KOPT-K1 (cell line): ENCODE measurements at regions not wholly inside any gene's neighbourhood (a gene's known extent, or its start where the extent isn't known, plus 50 kb on each side); places are given as distances from the start of the nearest gene placed in this dataset.

ENCODE experiments used
- H3K27ac ChIP-seq: fragments of 200-600 bp; sonication (generic); 2 replicates; pipeline ENCODE4 v1.5.1; 2016; ENCODE audit warnings: antibody characterized with exemption, mild to moderate bottlenecking, low read depth, low read length; ENCODE audit not compliant: poor library complexity, severe bottlenecking
- H3K36me3 ChIP-seq: fragments of 200-600 bp; sonication (generic); 2 replicates; pipeline ENCODE4 v1.5.1; 2017; ENCODE audit warnings: antibody characterized with exemption, mild to moderate bottlenecking, low read length, moderate library complexity; ENCODE audit not compliant: insufficient read depth
- H3K9me3 ChIP-seq: fragments of 200-600 bp; sonication (generic); 2 replicates; pipeline ENCODE4 v1.5.1; 2017; ENCODE audit warnings: antibody characterized with exemption, low read length, mild to moderate bottlenecking; ENCODE audit not compliant: insufficient read depth, poor library complexity, severe bottlenecking

DNA sequence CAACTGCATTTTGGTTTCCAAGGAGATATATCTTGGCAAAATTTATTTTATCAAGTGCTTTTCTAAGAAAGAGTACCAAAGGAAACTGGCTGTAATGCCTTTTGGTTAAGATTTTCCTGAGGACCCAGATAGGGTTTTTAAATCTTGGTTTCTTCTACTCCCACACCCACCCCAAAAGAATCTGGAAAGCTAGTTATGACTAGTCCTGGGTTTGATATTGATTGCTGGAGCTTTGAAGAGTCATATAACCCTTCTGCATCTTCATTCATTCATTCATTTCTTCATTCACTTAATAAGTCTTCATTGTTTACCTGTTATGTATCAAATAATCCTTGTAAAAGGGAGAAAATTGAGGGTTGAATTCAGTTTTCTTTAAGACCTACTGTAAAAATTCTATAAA, 425.2 kb downstream of the PCNX1 start:
- H3K27ac ChIP-seq, result no peak overlapping the region
- H3K9me3 ChIP-seq, result no peaks in the 10 kb centered on the region
- H3K36me3 ChIP-seq, result no peaks in the 10 kb centered on the region

DNA sequence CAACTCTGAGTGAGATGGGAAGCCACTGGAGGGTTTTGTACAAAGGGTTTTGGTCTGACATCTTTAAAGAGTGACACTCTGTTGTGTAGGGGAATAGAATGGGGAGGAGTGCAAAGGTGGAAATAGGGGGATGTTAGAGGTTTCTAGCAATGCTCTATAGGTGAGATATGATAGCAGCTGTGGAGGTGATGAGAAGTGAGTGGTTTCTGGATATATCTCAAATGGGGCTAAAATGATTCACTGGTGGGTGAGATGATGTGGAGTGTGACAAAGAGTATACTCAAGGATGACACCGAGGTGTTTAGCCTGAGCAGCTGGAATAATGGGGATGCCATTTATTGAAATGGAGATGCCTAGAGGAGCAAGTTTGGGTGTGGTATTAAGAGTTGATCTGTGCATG, 426.4 kb downstream of the PCNX1 start:
- Histone ChIP-seq H3K36me3 (no peaks in the 10 kb centered on the region), H3K27ac (no peak overlapping the region), H3K9me3 (no peaks in the 10 kb centered on the region)

DNA sequence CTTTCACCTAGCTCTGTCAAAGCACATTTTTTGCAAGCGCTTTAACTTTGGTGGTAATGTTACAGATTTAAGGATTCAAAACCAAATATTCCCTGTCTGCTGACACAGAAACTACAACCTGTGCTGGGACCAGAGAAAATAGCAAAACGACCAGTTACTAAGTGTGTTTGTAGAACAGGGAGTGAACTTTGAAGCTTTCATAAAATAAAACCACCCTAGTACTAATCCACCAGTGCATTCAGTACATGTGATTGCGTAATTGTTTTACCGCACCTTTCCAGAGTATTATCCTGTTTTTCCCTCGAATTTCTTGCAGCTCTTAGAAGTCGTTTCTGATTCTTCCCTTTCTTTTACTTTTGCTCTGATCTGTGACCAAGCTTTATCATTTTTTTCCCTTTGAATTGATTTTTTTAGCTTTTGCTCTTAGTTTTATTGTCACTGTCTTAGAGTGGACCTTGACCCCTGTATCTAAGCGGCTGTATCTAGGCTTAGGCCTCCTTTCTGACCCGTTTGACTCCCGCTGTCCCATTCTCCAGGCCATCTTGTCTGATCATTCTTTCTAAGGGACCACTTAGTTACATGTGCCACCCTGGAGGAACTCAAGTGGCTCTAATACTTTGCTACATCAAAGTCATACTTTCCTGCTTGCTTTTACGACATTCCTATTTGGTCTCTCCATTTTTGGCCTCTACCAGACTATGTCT, 429.4 kb downstream of the PCNX1 start:
- Histone ChIP-seq H3K36me3 (no peaks in the 10 kb centered on the region), H3K27ac (no peak overlapping the region), H3K9me3 (no peaks in the 10 kb centered on the region)

DNA sequence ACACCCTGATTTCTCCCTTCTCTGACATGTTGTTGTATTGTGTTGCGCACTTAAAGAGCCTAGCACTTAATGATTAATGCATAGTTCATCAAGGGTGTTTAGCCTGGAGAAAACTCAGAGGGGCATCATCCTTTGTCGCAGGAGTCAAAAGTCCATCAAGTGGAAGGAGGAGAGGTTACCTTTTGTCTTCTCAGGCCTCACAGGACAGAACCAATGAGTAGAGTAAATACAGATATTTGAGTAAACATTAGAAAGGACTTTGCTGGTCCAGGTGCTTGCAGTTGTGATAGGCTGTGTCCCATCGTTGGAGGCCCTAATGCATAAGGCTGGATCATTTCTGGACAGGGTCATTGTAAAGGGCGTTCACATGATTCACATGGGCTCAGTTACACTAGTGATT, 430.9 kb downstream of the PCNX1 start:
- no peaks in the 10 kb centered on the region for H3K9me3 ChIP-seq
- no peaks in the 10 kb centered on the region for H3K36me3 ChIP-seq
- no peak overlapping the region for H3K27ac ChIP-seq

DNA sequence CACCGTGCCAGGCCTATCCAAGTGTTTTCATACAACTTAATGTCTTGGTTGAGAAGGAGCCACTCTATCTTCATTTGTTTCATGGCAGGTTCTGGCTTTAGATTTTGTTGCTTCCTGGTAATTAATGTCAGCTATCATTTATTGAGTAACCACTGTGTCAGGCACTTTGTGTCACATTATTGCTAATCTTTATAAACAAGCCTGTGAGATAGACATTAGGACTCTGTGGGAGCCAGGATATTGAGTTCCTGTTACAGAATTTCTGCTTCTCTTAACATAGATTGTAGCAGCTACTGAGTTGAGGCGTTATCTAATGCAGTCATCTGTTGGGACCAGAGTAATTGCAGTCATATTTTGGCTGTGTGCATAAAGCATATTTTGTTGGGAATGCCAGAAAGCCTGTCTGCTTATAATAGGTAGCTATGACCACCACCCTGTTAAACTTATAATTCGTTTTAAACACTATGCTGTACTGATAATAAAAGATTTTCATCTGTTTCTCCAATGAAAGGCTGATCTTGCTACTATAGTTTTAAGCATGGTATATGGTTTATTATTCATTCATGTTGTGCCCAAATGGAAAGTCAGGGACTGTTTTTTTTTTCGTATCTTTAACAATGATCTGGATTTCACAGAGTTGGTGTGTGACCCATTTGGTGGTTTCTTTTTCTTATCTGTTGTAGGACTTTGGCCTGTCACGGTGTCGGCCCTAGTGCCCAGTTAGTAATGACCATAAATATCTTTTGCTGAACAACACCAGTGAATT, 432.6 kb downstream of the PCNX1 start:
- Histone ChIP-seq H3K36me3 (no peaks in the 10 kb centered on the region), H3K9me3 (no peaks in the 10 kb centered on the region), H3K27ac (no peak overlapping the region)

DNA sequence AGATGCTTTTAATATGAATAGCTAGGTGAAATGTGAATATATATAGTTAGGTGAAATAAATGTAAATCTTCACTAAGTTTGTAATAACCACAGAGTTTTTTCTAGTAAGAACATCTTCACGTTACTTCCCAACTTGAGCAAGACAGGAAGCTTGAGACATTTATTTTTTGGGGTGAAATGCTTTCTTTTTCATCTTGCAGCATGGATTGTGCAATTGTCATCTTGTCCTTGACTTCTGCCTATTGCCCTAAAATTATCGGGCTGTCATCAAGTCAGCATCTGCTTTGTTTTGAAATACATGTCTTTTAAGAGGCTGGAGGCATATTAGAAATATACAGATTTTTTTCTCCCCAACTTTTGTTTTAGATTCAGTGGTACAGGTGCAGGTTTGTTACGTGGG, 433.9 kb downstream of the PCNX1 start:
- Histone ChIP-seq H3K9me3 (no peaks in the 10 kb centered on the region), H3K27ac (no peak overlapping the region)

DNA sequence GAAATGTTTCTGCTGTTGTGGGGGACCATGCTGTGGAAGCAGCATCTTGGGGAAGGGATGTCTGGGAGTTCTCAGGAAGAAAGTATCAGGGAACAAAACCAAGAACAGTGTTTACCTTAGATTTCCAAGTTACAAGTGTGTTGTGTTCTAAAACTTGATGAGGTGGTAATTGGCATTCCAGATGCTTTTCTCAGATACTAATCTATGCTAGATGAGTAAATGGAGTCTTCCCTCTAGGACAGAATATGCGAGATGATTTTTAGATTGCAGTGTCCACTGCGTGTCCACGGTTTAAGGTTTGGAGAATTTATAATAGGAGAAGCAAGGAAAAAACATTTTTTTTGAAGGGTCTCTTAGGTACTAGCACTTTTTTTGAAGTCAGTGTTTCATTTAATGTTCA, 436.5 kb downstream of the PCNX1 start:
- no peaks in the 10 kb centered on the region for H3K9me3 ChIP-seq
- no peaks in the 10 kb centered on the region for H3K36me3 ChIP-seq
- no peak overlapping the region for H3K27ac ChIP-seq

More for the DNA sequence above, 433.9 kb downstream of the PCNX1 start:
- no peaks in the 10 kb centered on the region for H3K36me3 ChIP-seq

DNA sequence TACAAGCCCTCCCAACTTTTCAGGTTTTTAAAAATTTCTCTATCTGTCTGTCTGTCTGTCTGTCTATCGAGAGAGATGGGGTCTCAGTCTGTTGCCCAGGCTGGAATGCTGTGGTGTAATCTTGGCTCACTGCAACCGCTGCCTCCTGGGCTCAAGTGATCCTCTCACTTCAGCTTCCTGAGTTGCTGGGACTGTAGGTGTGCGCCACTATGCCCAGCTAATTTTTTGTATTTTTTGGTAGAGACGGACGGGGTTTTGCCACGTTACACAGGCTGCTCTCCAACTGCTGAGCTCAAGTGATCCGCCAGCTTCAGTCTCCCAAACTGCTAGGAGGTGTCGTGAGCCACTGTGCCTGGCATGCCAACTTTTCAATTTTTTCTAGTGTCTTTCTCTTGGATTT, 437.2 kb downstream of the PCNX1 start:
- Histone ChIP-seq H3K36me3 (no peaks in the 10 kb centered on the region), H3K9me3 (no peaks in the 10 kb centered on the region), H3K27ac (no peak overlapping the region)

DNA sequence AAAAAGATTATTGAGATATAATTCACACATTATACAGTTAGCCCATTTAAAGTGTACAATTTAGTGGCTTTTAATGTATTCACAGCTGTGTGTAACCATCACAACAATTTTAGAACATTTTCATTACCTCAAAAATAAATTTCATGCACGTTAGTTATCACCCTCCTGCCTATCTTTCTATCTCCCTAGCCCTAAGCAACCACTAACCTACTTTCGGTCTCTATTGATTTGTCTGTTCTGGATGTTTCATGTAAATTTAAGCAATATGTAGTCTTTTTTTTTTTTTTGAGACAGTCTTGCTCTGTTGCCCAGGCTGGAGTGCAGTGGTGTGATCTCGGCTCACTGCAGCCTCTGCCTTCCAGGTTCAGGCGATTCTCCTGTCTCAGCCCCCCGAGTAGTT, 439.4 kb downstream of the PCNX1 start:
- Histone ChIP-seq H3K9me3 (no peaks in the 10 kb centered on the region), H3K27ac (no peak overlapping the region), H3K36me3 (no peaks in the 10 kb centered on the region)

DNA sequence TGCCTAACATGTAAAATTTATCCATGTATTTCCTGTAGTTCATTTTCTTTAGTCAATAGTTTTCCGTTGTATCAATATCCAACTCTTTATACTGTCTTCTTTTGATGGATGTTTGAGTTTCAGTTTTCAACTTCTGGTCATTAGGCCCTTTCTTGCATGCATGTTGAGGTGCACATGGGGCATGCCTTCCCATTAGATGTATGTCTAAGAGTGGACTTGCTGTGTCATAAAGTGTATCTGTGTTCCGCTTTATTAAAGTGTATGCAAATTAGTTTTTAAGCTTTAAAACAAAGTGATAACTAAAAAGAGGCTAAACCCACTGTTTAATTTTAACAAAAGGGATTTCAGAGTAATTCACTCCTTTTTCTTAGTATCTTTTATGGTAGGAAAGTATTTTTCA, 441.1 kb downstream of the PCNX1 start:
- H3K9me3 ChIP-seq, result no peaks in the 10 kb centered on the region
- no peaks in the 10 kb centered on the region for H3K36me3 ChIP-seq
- no peak overlapping the region for H3K27ac ChIP-seq

DNA sequence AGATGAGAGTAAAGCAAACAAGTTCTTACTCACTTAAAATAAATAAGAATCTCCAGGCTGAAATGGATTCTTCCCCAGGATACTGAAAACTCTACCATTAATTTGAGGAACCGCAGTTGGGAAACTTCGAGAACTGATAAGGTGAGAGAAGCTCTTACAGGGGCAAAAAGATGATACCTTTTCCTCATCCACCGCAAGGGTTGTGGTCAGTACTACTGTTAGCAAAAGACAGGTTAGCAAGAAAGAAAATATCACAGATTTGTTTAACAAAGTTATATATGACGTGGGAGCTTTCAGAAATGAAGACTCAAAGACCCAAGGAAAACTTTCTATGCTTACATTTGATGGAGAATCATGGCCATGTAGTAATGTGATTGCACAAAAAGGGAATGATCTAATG, 441.6 kb downstream of the PCNX1 start:
- Histone ChIP-seq H3K9me3 (no peaks in the 10 kb centered on the region), H3K36me3 (no peaks in the 10 kb centered on the region), H3K27ac (no peak overlapping the region)

DNA sequence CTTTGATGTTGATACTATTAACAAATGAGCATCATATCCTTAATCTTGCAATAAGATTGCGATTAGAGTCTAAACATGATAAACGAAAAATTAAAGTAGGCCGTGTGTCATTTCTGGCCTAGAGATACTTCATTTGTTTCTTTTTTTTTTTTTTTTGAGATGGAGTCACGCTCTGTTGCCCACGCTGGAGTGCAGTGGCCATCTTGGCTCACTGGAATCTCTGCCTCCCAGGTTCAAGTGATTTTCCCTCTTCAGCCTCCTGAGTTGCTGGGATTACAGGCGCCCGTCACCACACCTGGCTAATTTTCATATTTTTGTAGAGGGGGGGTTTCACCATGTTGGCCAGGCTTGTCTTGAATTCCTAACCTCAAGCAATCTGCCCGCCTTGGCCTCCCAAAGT, 446.9 kb downstream of the PCNX1 start:
- Histone ChIP-seq H3K36me3 (no peaks in the 10 kb centered on the region), H3K9me3 (peaks cover 8% of the 10 kb centered on the region), H3K27ac (no peak overlapping the region)

DNA sequence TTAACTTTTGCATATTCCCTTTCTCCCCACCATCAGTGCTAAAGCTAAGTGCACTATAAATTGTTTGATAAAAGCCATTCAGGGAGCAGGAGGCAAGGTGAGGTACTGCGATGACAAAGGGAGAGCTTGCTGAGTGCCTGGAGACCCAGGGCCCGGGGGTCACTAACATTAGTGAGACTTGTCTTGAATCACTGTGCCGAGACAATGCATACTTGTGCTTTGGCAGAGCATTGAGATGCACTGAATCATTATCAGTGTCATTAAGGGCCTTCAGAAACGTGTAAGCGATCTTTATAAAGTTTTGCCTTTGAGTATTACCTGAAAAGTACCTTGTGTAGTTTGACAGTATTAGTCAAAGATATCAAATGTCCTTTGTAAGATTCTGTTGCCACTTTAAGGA, 447.5 kb downstream of the PCNX1 start:
- no peaks in the 10 kb centered on the region for H3K36me3 ChIP-seq
- peaks cover 8% of the 10 kb centered on the region for H3K9me3 ChIP-seq
- H3K27ac ChIP-seq, result no peak overlapping the region

DNA sequence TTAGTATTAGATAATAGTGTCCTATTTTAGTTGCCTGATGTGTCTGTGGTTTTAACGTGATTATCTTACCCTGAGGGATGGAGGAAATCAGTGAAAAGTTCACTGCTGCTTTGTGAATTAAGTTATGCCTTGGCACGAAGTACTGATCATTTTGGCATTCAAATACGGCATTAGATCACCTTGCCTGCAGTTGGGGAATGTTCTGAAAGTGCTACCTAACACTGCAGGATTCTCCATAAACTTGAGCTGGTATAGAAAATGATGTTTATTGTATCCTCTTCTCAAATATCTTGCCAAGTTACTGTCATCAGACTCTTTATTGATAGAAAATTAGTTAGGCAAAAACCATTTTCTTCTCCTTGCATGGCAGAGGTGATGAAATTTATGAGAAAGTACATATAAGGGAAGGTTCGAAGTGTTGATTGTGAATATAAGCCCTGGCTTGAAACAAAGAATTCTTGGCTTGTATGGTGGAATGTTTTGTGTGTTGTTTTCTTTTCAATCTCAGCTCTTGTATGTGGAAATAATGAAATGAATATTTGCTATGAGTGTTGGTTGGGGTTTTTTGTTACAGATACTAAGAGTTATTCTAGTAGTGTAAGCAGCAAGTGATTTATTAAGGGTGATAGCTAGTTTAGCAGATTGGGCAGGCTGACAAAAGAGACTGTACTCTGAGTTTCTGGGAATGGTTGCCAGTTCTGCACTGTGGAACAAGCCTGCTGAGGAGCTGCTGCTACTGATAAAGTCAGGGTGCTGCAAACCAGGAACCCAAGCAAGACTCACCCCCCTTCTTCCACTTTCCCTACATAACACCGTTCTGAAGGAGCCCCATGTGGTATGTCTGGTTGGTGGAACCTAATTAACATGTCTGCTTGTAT, 448.3 kb downstream of the PCNX1 start:
- Histone ChIP-seq H3K36me3 (no peaks in the 10 kb centered on the region), H3K9me3 (peaks cover 8% of the 10 kb centered on the region), H3K27ac (no peak overlapping the region)

DNA sequence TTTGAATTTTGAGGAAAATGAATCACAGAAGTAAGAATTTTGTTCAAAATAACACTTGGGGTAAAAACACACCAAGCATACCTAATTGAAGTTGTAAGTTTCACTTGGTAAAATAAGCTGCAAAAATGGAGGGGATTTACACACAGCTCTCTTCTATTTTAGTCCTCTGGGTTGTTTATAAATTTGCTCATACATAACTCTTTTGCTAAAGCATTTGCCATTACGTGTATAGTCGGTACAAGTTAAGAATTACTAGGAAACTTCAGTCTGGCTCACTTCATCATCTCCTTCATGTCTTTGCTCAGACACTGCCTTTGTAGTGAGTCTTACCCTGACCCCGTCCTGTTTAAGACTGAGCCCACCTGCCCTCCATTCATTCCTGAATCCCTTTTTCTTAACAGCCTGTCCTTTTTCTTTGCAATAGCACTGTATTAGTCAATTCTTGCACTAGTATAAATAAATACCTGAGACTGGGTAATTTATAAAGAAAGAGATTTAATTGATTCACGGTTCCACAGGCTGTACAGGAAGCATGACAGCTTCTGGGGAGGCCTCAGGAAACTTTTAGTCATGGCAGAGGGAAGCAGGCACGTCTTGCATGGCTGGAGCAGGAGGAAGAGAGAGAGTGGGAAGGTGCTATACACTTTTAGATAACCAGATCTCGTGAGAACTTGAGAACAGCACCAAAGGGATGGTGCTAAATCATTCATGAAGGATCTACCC, 451.1 kb downstream of the PCNX1 start:
- H3K27ac ChIP-seq, result no peak overlapping the region
- peaks cover 8% of the 10 kb centered on the region for H3K9me3 ChIP-seq
- H3K36me3 ChIP-seq, result no peaks in the 10 kb centered on the region
